ENCODE measurements at regions not wholly inside any gene's neighbourhood (a gene's known extent, or its start where the extent isn't known, plus 50 kb on each side); places are given as distances from the start of the nearest gene placed in this dataset.

GRCh38 chr7:155172141-155172540 is 102.0 kb downstream of the HTR5A start:
- ATAC-seq = no peak
- intact Hi-C loops (cut with DNase I) = no loop called here

DNA sequence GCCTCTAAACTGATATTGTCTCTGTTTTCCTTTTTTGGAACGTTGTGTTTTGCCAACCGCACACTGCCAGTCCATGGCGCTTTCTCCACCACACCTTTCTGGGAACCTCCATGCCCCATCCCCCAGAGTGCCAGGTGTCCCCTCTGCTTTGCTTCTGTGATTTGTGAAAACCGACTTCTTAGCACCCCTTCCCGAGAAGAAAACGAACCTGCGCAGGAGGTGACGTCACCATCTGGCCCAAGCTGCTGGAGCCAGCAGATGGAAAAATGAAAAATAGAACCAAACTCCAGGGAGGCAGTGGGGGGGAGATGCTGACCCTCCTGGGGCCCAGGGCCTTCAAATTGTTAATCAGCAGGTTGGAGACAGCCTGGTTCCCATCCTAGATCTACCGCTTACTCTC is 103.8 kb downstream of the HTR5A start:
- intact Hi-C loops (cut with DNase I) = no loop called here
- ATAC-seq = no peak
- DNase-seq = no peak

More at GRCh38 chr7:155172141-155172540, 102.0 kb downstream of the HTR5A start:
- no peak for DNase-seq

GRCh38 chr7:155178096-155178495 is 108.0 kb downstream of the HTR5A start:
- DNase-seq = no peak
- intact Hi-C loops (cut with DNase I) = no loop called here
- no peak for ATAC-seq

DNA sequence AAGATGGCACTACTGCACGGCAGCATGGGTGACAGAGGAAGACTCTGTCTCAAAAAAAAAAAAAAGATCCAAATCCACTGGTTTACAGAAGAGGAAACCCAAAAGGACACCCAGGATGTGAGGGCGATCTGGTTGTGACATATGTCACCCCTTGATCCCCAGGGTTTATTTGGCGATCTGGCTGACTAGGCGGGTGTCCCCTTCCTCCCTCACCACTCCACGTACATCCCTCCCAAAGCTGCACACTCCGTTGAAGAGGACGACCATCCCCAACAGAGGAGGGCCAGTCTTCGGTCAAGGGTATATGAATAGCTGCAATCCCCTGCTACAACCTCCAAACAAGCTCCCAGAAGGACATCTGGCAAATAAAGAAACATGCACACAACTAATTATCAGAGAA is 111.6 kb downstream of the HTR5A start:
- ATAC-seq = no peak
- DNase-seq = no peak
- intact Hi-C loops (cut with DNase I) = no loop called here

DNA sequence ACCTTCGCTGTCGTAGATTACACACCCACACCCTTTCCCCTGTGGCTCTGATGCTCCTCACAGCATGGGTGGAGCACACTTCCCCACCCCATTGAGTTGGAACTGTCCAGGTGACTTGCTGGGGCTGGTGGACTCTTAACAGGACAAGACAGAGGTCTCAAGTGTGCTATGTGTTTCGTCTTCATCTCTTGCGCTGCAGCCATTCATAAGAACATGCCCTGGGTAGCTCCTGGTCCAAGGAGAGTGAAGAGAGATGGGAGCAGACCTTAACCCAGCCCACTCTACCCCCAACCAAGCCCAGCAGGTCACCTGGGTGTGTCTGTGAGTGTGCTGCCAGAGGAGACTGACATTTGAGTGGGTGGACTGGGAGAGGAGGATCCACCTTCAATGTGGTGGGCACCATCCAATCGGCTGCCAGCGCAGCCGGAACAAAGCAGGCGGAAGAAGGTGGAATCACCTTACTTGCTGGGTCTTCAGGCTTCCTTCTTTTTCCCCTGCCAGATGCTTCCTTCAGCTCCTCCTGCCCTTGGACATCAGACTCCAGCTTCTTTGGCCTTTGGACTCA is 112.4 kb downstream of the HTR5A start:
- intact Hi-C loops (cut with DNase I) = no loop called here
- DNase-seq (no peak), ATAC-seq (no peak)

- no peak for DNase-seq
- ATAC-seq = no peak
Measured at GRCh38 chr7:155183655-155184054, 113.5 kb downstream of the HTR5A start.

GRCh38 chr7:155184923-155185322 is 112.8 kb upstream of the INSIG1 start:
- intact Hi-C loops (cut with DNase I) = no loop called here
- ATAC-seq = no peak

More at GRCh38 chr7:155183655-155184054, 113.5 kb downstream of the HTR5A start:
- intact Hi-C loops (cut with DNase I) = no loop called here

GRCh38 chr7:155187061-155187785 is 110.5 kb upstream of the INSIG1 start:
- intact Hi-C loops (cut with DNase I) = no loop called here
- ATAC-seq (no peak), DNase-seq (no peak)

More at GRCh38 chr7:155184923-155185322, 112.8 kb upstream of the INSIG1 start:
- DNase-seq = no peak

- intact Hi-C loops (cut with DNase I) = no loop called here
- no peak for DNase-seq
- ATAC-seq = no peak
Measured at GRCh38 chr7:155188357-155188756, 109.3 kb upstream of the INSIG1 start.

DNA sequence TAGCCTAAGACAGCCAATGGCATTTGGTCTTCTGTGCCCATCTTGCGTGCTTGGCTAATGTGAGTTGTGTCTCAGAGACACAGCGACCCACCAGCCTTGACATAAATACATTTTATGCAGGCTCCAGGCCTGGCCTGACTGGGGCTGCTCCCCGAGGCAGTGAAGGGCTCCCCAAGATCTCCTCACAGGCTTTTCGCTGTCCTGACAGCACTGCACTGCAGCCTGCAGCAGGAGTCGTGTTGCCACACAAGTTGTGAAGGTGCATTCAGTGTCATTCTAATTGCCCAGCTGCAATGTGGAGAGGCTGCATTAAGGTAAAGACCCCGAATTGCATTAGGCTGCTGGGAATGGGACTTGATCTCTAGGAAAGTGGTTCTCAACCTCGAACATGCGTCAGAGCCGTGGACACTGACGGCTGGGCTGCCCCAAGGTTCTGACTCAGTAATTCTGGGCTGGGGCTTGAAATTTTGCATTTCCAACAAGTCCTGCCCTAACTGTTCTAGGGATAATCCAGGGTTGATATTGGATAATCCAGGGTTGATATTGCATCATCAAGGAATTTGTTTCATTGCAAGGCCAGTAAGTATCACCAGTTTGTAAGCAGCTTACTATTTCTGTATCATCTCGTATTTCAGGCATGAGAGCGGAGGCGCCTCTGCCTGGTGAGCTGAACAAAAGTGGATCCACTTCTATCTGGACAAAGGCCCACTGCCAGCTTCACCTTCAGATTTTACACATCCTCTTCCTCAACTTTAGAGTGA is 108.7 kb upstream of the INSIG1 start:
- intact Hi-C loops (cut with DNase I) = no loop called here
- ATAC-seq = no peak
- no peak for DNase-seq

GRCh38 chr7:155189590-155189989 is 108.1 kb upstream of the INSIG1 start:
- ATAC-seq = no peak
- intact Hi-C loops (cut with DNase I) = no loop called here
- DNase-seq = no peak

GRCh38 chr7:155190688-155191087 is 107.0 kb upstream of the INSIG1 start:
- DNase-seq (peak; percentile 49), ATAC-seq (peak; percentile 75 to 76)
- intact Hi-C loops (cut with DNase I) = loop anchor here (1.0 to 10.0 kb wide), 4 partner anchors 152 to 266 kb away; no protein-coding TSS in a partner anchor

DNA sequence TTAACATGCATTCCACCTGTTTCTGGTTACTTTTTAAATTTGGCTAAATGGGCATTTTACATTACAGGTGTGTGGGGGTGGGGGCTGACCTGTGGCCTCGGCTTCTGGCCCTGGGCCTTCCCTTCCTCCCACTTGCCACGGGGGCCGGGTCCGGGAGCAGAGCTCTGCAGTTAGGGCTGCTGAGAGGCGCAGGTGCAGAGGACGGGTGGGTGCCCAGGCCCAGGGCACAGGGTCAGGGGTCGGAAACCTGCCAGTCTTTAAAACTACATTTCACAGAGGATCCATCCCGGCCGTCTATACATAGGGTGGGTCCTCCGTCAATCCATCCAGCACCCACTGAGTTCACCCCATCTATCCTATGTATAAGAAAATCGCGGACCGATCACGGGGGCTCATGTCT is 106.5 kb upstream of the INSIG1 start:
- intact Hi-C loops (cut with DNase I) = loop anchor here (5.0 to 10.0 kb wide), 3 partner anchors 151 to 266 kb away; no protein-coding TSS in a partner anchor
- ATAC-seq (no peak), DNase-seq (no peak)

DNA sequence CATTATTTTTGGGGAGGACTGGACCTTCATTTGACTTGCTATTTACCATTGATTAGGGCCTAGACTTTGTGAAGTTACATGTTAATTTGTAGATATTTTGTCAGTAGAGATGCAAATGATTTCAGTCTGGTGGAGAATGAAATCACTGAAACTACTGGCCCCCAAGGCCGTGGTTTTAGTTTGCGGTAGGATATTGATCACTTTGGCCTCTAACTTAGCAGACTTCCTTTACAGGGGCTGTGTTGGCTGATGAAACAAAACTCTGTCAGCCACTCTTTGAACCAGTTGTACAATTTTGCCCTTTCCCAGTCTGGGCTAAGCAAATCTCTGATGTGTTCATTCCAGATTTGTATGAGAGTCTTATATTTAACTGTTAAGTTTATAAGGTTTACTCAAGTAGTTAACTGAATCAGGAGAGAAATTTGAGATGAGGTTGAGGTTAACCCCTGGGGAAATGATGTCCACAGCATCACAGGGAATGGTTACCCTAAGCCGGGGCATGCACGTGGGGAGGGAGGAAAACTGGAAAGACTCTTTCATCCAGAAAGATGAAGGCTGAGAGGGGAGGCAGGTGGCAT is 105.7 kb upstream of the INSIG1 start:
- intact Hi-C loops (cut with DNase I) = loop anchor here (5.0 to 10.0 kb wide), 3 partner anchors 150 to 267 kb away; no protein-coding TSS in a partner anchor
- DNase-seq (no peak), ATAC-seq (no peak)

DNA sequence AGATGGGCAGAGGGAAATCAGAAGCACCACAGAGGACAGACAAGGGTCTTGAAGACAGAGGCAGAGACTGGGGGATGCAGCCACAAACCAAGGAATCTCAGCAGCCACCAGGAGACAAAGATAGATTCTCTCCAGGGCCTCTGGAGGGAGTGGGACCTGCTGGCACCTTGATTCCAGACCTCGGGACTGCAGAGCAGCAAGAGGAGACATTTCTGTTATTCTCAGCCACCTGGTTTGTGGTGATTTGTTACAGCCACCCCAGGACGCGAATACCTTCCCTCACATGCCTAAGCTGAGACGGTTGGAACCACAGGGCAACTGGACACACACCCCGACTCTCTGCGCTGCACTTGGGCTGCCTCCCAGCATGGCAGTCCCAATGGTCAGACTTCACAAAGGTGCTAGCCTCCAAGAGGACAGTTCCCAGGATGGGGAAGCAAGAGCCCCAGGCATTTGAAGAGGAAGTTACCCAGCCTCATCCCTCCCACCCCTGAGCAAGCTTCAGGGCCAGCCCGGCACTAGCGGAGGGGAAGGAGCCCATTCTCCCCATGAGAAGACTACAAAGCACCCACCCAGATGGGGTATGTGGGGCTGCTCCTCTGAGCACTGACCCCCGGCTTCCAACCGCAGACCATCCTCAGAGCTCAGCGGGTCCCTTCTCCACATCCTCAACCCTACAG is 104.6 kb upstream of the INSIG1 start:
- ATAC-seq (no peak), DNase-seq (no peak)
- intact Hi-C loops (cut with DNase I) = loop anchor here (5.0 to 10.0 kb wide), 3 partner anchors 149 to 268 kb away; no protein-coding TSS in a partner anchor

DNA sequence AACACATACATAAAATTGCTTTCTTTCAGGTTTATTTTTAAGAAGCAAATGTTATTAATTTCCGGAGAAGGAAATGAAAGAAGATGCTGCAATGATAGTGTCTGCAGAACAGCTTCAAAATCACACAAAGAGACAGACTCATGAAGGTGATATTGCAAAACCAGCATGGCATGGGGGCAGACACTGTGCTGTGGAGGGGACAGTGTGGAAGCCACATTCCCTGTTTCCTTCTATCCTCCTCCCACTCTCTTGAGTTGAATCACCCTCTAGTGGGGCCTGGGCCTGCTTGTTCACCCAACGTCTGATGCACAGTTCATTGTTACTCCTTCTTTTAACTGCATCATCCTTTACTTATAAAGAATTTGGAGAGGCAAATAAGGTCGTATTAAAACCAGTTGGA is 104.0 kb upstream of the INSIG1 start:
- intact Hi-C loops (cut with DNase I) = loop anchor here (5.0 to 10.0 kb wide), 3 partner anchors 149 to 269 kb away; no protein-coding TSS in a partner anchor
- no peak for DNase-seq
- no peak for ATAC-seq

- intact Hi-C loops (cut with DNase I) = loop anchor here (5.0 to 10.0 kb wide), 3 partner anchors 148 to 270 kb away; no protein-coding TSS in a partner anchor
- ATAC-seq (no peak), DNase-seq (no peak)
Measured at GRCh38 chr7:155194382-155195140, 103.1 kb upstream of the INSIG1 start.

DNA sequence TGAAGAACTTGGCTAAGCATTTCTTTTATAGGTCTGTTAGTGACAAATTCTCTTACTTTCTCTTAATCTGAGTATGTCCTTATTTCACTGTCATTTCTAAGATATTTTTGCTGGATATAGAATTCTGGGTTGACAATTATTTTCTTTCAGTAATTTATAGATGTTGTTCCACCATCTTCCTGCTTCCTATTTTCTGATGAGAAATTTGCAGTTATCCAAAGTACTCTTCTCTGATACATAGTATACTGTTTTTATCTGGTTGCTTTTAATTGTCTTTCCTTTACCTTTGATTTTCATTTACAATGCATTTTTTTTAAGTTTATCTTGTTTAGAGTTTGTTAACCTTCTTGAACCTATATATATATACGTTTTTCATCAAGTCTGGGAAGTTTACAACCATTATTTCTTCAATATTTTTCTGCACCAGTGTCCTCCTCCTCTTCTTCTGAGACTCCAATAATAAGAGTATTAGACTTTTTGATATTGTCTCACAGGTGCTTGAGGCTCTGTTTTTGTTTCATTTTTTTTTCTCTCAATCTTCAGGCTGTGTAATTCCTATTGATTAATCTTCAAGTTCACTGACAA is 101.6 kb upstream of the INSIG1 start:
- ATAC-seq (no peak), DNase-seq (no peak)
- intact Hi-C loops (cut with DNase I) = loop anchor here (10.0 kb wide), 2 partner anchors 261 to 271 kb away; no protein-coding TSS in a partner anchor
